MM.1S (cell line): ENCODE measurements at regions not wholly inside any gene's neighbourhood (a gene's known extent, or its start where the extent isn't known, plus 50 kb on each side); places are given as distances from the start of the nearest gene placed in this dataset.
"Not testable (repeated sequence)": the region's sequence is repeated elsewhere in the genome, so short reads cannot be mapped to it uniquely, and the experiment has no call there.

Experiments
- DNase-seq: peaks from one replicate; pipeline ENCODE4 v3.0.0-alpha.2; 2015
- H2AFZ ChIP-seq: fragments of 300-600 bp; sonication (generic); 2 replicates; pipeline ENCODE4 v1.6.0; 2016; ENCODE audit warnings: antibody characterized with exemption, low read length
- H3F3A ChIP-seq: fragments of 300-600 bp; sonication (generic); 2 replicates; pipeline ENCODE4 v1.6.1; 2016; ENCODE audit warnings: mild to moderate bottlenecking, antibody characterized with exemption, low read length, moderate library complexity, mixed read lengths; ENCODE audit not compliant: insufficient read depth
- H3K27ac ChIP-seq: fragments of 300-600 bp; sonication (generic); 2 replicates; pipeline ENCODE4 v1.5.1; 2016; ENCODE audit warnings: mild to moderate bottlenecking, low read length
- H3K27me3 ChIP-seq: fragments of 300-600 bp; sonication (generic); replicated peaks from 2 replicates; pipeline ENCODE4 v1.6.0; 2016; ENCODE audit warnings: low read length; ENCODE audit not compliant: insufficient read depth
- H3K36me3 ChIP-seq: fragments of 300-600 bp; sonication (generic); replicated peaks from 2 replicates; pipeline ENCODE4 v1.6.1; 2016; ENCODE audit warnings: mild to moderate bottlenecking, low read length, mixed read lengths; ENCODE audit not compliant: insufficient read depth
- H3K4me1 ChIP-seq: fragments of 300-600 bp; sonication (generic); 2 replicates; pipeline ENCODE4 v1.6.1; 2016; ENCODE audit warnings: low read length, mixed read lengths
- H3K4me2 ChIP-seq: fragments of 300-600 bp; sonication (generic); 2 replicates; pipeline ENCODE4 v1.6.0; 2016; ENCODE audit warnings: low read depth, low read length
- H3K4me3 ChIP-seq: fragments of 300-600 bp; sonication (generic); 2 replicates; pipeline ENCODE4 v1.5.1; 2016; ENCODE audit warnings: low read length, mixed read lengths
- H3K79me2 ChIP-seq: fragments of 300-600 bp; sonication (generic); 2 replicates; pipeline ENCODE4 v1.6.1; 2016; ENCODE audit warnings: mixed run types, low read length, mixed read lengths
- H3K9ac ChIP-seq: fragments of 300-600 bp; sonication (generic); 2 replicates; pipeline ENCODE4 v1.6.1; 2016; ENCODE audit warnings: low read length, mixed read lengths
- H3K9me2 ChIP-seq: fragments of 300-600 bp; sonication (generic); replicated peaks from 2 replicates; pipeline ENCODE4 v1.6.1; 2016; ENCODE audit warnings: mild to moderate bottlenecking, low read length, mixed read lengths; ENCODE audit not compliant: insufficient read depth
- H3K9me3 ChIP-seq: fragments of 300-600 bp; sonication (generic); replicated peaks from 2 replicates; pipeline ENCODE4 v1.6.1; 2016; ENCODE audit warnings: mild to moderate bottlenecking, low read length, mixed read lengths; ENCODE audit not compliant: insufficient read depth
- H4K20me1 ChIP-seq: fragments of 300-600 bp; sonication (generic); 2 replicates; pipeline ENCODE4 v1.6.1; 2016; ENCODE audit warnings: mild to moderate bottlenecking, low read length, moderate library complexity, mixed read lengths; ENCODE audit not compliant: insufficient read depth
- CTCF ChIP-seq: fragments of 300-600 bp; sonication (generic); IDR thresholded peaks from 2 replicates; pipeline ENCODE4 v1.5.1; 2016; ENCODE audit warnings: antibody characterized with exemption, low read length, mixed read lengths
- EZH2 ChIP-seq: fragments of 300-600 bp; sonication (generic); optimal IDR thresholded peaks from 2 replicates; pipeline ENCODE3; 2017; ENCODE audit warnings: low read depth, mild to moderate bottlenecking, antibody characterized with exemption, low read length, mixed read lengths
- EZH2phosphoT487 ChIP-seq: fragments of 300-600 bp; sonication (generic); IDR thresholded peaks from 2 replicates; pipeline ENCODE4 v1.6.1; 2018; ENCODE audit warnings: antibody characterized with exemption, low read length

GRCh38 chr13:94798738-94799137 lies 86.4 kb upstream of the SOX21 start:
- TF ChIP-seq EZH2 (no peak), EZH2phosphoT487 (no peak), CTCF (no peak)
- Histone ChIP-seq H3K4me2 (no peak overlapping the region), H3K9ac (no peak overlapping the region), H3K9me2 (no peaks in the 10 kb centered on the region), H3F3A (no peaks in the 10 kb centered on the region), H3K9me3 (no peaks in the 10 kb centered on the region), H3K36me3 (no peaks in the 10 kb centered on the region), H3K4me1 (no peaks in the 10 kb centered on the region), H2AFZ (no peak overlapping the region), H3K4me3 (no peak overlapping the region), H3K27me3 (no peaks in the 10 kb centered on the region), H3K27ac (no peak overlapping the region), H4K20me1 (no peaks in the 10 kb centered on the region), H3K79me2 (no peaks in the 10 kb centered on the region)
- DNase-seq: no peak

GRCh38 chr13:94795292-94795691 lies 82.9 kb upstream of the SOX21 start:
- Histone ChIP-seq H3K9me3 (no peaks in the 10 kb centered on the region), H4K20me1 (no peaks in the 10 kb centered on the region), H3K9me2 (no peaks in the 10 kb centered on the region), H3K79me2 (no peaks in the 10 kb centered on the region), H3K4me2 (no peak overlapping the region), H3F3A (no peaks in the 10 kb centered on the region), H3K4me3 (no peak overlapping the region), H3K9ac (no peak overlapping the region), H3K27me3 (no peaks in the 10 kb centered on the region), H3K36me3 (no peaks in the 10 kb centered on the region), H3K4me1 (no peaks in the 10 kb centered on the region), H2AFZ (no peak overlapping the region), H3K27ac (no peak overlapping the region)
- no peak for TF ChIP-seq CTCF
- TF ChIP-seq EZH2: no peak
- no peak for TF ChIP-seq EZH2phosphoT487
- DNase-seq: no peak

- H3K9me3 ChIP-seq, H3F3A ChIP-seq, H3K27ac ChIP-seq, H3K9me2 ChIP-seq, DNase-seq, H3K9ac ChIP-seq, H3K36me3 ChIP-seq, H3K79me2 ChIP-seq, H3K4me1 ChIP-seq, H2AFZ ChIP-seq, H3K27me3 ChIP-seq, H3K4me3 ChIP-seq, H3K4me2 ChIP-seq, H4K20me1 ChIP-seq: not testable (repeated sequence)
Observed at GRCh38 chr13:94786246-94786645, 73.9 kb upstream of the SOX21 start.

GRCh38 chr13:94784066-94784465 lies 71.7 kb upstream of the SOX21 start:
- H3K9me3 ChIP-seq: no peaks in the 10 kb centered on the region
- H3K36me3 ChIP-seq: no peaks in the 10 kb centered on the region
- no peak overlapping the region for H3K9ac ChIP-seq
- H3K4me3 ChIP-seq: no peak overlapping the region
- no peaks in the 10 kb centered on the region for H3F3A ChIP-seq
- no peaks in the 10 kb centered on the region for H3K9me2 ChIP-seq
- H2AFZ ChIP-seq: no peak overlapping the region
- H3K4me1 ChIP-seq: no peaks in the 10 kb centered on the region
- no peak overlapping the region for H3K4me2 ChIP-seq
- no peak overlapping the region for H3K27ac ChIP-seq
- H3K79me2 ChIP-seq: no peaks in the 10 kb centered on the region
- TF ChIP-seq EZH2: no peak
- TF ChIP-seq CTCF: no peak
- no peak for TF ChIP-seq EZH2phosphoT487
- no peaks in the 10 kb centered on the region for H4K20me1 ChIP-seq
- DNase-seq: no peak
- no peaks in the 10 kb centered on the region for H3K27me3 ChIP-seq
